ENCODE measurements at regions not wholly inside any gene's neighbourhood (a gene's known extent, or its start where the extent isn't known, plus 50 kb on each side); places are given as distances from the start of the nearest gene placed in this dataset.

GRCh38 chr1:5685446-5686040 lies 306.7 kb downstream of the NPHP4 start:
- TF ChIP-seq EGR1 (IDR thresholded peaks at IDR 0.05) (no peak), EP300 (IDR thresholded peaks at IDR 0.05; ENCODE audit: borderline replicate concordance) (no peak), USF1 (IDR thresholded peaks at IDR 0.05) (no peak), TAF1 (IDR thresholded peaks at IDR 0.05; ENCODE audit: low read depth) (no peak), YY1 (IDR thresholded peaks at IDR 0.05; ENCODE audit: low read depth) (no peak), MAX (IDR thresholded peaks at IDR 0.05) (no peak), RAD21 (IDR thresholded peaks at IDR 0.05; ENCODE audit: low read depth) (no peak), TCF12 (IDR thresholded peaks at IDR 0.05; ENCODE audit: low read depth) (no peak)

All from Ishikawa (cell line).